ENCODE measurements at regions not wholly inside any gene's neighbourhood (a gene's known extent, or its start where the extent isn't known, plus 50 kb on each side); places are given as distances from the start of the nearest gene placed in this dataset.

DNA sequence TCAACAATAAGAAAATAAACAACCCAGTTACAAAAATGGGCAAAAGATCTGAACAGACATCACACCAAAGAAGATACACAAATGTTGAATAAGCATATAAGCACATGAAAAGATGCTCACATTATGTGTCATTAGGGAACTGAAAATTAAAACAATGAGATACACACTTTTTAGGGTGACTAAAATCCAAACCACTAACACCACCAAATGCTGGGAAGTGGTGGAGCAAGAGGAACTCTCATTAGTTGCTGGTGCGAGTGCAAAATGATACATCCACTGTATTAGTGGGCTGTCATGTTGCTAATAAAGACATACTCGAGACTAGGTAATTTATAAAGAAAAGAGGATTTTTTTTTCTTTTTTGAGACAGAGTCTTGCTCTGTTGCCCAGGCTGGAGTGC is 329.1 kb downstream of the TMEM38B start:
- TF ChIP-seq, protein P1, sequence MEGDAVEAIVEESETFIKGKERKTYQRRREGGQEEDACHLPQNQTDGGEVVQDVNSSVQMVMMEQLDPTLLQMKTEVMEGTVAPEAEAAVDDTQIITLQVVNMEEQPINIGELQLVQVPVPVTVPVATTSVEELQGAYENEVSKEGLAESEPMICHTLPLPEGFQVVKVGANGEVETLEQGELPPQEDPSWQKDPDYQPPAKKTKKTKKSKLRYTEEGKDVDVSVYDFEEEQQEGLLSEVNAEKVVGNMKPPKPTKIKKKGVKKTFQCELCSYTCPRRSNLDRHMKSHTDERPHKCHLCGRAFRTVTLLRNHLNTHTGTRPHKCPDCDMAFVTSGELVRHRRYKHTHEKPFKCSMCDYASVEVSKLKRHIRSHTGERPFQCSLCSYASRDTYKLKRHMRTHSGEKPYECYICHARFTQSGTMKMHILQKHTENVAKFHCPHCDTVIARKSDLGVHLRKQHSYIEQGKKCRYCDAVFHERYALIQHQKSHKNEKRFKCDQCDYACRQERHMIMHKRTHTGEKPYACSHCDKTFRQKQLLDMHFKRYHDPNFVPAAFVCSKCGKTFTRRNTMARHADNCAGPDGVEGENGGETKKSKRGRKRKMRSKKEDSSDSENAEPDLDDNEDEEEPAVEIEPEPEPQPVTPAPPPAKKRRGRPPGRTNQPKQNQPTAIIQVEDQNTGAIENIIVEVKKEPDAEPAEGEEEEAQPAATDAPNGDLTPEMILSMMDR (IDR thresholded peaks at IDR 0.05; ENCODE audit: low read length) = no peak
- TF ChIP-seq EZH2 (optimal IDR thresholded peaks at IDR 0.05; ENCODE audit: low read depth, low read length) = no peak
- TF ChIP-seq EZH2phosphoT487 (IDR thresholded peaks at IDR 0.05; ENCODE audit: low read length) = no peak

Measured in MM.1S (cell line).